HG02852 (cell line): ENCODE measurements at regions not wholly inside any gene's neighbourhood (a gene's known extent, or its start where the extent isn't known, plus 50 kb on each side); places are given as distances from the start of the nearest gene placed in this dataset.

Source experiments
- ATAC-seq: cut with Tn5 transposase; IDR thresholded peaks from one replicate; pipeline ENCODE4 v1.9.1; 2021; ENCODE audit warnings: mild to moderate bottlenecking, moderate library complexity; ENCODE audit not compliant: unreplicated experiment

DNA sequence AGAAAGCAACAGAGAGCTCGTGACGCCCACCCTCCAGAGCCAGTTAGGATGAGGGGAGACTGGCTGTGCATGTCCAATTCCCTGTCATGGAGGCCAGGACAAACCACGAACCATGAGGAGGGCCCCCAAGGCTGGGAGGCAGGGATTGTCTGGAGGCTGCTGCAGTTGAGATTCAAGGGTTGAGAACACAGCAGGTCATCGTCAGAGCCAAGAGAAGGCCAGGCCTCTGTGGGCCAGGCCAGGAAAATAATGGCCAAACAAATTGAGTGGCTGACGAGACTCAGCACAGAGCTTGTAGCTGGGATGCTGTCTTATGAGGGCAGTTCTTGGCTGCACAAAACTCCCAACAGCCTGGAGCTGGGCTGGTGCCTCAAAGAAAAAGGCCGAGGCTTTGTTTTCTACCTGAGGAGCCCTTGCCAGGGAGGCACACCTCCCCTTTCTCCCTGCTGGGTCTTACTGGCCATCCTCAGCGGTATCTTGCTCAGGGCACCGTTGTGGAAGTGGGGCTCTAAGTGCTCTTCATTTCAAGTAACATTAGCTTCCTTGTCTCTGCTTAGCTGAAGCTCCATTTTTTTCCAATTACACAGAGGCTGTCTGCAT is 665.9 kb downstream of the BCL11B start:
- ATAC-seq = no peak

- ATAC-seq = no peak
Observed at GRCh38 chr14:98606816-98607215, 665.2 kb downstream of the BCL11B start.

DNA sequence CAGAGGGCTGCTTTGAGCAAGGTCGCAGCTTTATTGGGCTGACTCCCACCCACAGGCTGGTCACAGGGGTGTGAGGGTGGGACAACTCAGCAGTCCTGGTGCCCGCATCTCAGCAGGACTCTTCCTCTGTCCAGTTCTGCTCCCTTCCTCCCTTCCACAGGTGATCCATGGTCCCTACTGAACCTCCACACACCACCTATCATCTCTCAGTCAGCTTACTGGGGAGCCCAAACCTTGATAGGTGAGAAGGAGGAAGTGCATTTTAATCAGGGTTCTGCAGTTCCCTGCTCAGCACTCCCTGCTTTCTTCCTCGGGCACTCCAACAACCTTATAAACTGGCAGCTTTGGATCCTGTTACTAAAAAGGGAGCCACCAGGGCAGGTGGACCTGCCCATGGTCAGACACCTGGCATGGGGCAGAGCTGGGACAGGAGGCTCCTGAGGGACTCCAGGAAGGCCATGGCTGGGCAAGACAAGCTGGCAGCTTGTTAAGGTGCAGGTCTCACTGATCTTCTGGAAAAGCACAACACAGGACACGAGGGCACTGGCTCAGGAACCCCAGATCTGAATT is 664.6 kb downstream of the BCL11B start:
- ATAC-seq = no peak

DNA sequence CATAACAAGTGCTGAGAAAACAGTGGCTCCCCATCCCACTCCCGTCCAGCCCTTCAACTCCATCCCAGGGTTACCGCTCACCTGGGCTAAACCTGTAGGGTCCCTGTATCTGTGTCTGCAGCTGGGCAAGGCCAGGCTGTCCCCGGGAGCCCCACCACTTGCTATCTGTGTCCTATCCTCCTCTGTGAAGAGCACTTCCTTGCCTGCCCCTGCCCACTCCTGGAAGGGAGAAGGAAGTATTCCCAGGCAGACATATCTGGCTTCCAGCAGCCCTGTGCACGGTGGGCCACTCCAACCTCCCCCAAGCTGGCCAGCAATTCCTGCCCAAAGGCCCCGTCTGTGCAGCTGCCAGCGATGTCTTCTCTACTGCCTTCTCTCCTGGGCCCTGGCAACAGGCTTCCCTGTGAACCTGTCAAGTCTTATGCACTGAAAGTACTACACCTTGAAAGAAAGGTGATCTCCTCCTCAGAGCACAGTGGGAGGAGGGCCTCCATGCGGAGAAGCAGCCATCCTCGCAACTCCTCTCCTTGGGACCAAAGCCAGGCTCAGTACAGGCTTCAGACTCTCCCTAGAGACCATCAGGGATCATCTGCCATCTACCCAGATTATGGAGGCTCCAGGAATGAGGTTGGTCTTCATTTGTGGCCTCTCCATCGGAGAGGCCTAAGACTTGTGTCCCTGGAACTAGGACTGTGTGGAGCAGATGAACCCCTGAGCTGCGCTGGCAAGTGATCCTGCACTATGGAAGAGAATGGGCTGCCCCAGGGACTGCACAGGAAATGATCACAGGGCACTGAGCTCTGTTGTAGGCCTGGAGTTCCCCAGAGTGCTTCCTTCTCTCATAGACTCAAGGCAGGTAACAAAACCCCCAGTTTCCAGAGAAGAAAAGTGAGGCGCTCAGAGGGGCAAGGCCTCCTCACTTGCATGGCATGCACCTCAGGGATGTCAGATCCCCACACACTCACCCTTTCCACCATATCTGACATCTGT is 663.6 kb downstream of the BCL11B start:
- no peak for ATAC-seq

DNA sequence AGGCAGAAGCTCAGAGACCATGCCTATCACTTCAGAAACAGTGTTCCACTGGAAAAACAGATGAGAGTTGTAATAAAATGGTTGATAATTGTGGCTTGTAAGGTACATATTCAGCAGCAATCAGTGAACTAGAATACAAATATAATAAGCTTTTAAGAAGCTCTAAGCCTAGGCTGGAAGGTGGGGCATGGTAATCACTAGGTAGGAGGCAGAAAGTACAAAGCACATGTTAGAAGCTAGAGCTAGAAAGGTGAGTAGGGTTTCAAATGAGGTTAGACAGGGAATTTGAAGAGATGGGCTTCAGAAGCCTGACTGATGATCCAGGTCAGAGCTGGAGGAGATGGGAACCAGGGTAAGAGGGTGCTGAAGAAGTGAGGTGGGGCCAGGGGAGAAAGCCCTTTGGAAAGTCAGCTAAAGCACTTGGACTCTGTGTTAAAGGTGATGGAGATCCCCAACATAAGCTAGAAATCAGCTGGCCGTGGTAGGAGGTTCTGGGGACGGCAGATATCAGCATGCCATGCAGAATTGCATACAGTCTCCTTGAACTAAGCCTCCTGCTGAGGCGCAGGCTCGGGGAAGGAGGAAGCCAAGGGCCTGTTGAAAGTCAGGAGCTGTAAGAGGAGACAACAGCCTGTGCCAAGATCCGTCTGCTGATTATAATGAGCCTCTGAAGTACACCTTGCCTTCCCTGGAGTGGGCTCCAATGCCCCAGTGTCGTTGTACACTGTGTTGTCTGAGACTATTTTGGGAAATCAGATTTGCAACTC is 659.4 kb downstream of the BCL11B start:
- no peak for ATAC-seq

- no peak for ATAC-seq
Observed at GRCh38 chr14:98614741-98615140, 657.3 kb downstream of the BCL11B start.

DNA sequence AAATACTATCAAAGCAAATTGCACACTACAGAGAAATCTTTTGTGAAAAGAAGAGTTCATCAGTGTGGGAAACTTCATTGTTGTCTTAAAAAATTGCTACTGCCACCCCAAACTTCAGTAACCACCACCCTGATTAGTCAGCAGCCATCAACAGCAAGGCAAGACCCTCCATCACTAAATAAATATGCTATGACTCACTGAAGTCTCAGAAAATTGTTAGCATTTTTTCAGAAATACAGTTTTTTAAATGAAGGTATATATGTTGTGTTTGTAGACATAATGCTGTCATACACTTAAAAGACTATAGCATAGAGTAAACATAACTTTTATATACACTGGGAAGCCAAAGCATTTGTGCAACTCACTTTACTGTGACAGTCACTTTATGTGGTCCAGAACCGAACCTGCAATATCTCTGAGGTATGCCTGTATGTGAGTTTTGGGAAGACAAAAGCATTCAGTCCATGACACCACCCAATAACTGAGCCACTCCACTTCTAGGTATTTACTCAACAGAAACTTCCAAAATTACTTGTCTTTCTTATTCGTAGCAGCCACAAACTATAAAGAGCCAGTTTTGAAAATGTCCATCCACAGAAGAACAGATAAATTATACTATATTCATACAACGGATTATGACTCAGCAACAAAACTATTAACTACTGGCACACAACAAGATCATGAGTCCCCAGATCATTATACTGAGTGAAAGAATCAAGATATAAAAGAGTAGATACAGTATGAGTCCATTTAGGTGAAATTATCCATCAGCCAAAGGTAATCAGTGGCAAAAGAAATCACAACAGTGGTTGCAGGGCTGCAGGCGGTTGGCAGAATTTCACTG is 649.6 kb downstream of the BCL11B start:
- no peak for ATAC-seq

DNA sequence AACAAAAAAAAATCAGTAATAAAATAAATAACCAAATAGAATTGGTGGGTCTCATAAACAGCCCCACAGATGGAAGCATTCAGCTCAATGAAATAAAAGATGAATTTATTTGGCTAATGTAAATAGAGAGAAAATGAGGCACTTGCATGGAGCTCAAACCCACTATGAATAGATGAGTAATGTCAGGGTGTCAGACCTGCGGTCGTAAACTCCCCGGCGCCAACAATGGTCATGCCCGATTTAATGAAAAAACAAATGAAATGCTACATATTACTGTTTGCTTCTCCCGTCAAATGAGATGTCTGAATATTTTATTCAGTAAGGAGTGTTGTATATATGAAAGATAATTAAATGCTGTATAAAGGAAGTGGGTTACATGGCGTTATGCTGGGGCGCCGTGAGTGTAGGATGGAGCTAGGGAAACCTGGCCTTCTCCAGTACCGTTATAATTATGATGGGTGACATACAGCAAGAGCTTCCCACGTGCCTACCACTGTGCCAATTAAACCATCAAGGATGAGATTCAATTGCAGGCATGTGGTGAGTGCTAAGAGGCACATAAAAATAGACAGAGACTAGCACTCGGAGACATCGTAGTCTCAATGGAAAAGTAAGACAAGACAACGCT is 648.1 kb downstream of the BCL11B start:
- ATAC-seq = no peak

DNA sequence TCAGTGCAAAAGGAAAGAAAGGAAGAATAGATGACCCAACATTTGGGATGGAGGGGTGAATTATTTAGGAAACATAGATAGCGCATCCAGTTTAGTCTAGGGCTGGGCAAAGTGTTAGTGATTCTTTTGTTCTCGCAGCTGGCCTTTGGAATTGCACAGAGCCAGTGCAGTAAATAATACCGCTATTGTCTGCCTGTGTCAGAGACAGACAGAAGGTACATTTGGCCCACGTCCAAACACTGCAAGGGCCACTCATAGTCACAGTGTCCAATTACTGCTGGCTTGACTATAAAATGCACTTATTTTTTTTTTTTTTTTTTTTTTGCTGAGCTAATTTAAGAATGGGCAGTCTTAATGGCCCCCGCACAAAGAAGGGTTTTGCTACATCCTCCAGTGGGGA is 638.6 kb downstream of the BCL11B start:
- ATAC-seq = no peak

DNA sequence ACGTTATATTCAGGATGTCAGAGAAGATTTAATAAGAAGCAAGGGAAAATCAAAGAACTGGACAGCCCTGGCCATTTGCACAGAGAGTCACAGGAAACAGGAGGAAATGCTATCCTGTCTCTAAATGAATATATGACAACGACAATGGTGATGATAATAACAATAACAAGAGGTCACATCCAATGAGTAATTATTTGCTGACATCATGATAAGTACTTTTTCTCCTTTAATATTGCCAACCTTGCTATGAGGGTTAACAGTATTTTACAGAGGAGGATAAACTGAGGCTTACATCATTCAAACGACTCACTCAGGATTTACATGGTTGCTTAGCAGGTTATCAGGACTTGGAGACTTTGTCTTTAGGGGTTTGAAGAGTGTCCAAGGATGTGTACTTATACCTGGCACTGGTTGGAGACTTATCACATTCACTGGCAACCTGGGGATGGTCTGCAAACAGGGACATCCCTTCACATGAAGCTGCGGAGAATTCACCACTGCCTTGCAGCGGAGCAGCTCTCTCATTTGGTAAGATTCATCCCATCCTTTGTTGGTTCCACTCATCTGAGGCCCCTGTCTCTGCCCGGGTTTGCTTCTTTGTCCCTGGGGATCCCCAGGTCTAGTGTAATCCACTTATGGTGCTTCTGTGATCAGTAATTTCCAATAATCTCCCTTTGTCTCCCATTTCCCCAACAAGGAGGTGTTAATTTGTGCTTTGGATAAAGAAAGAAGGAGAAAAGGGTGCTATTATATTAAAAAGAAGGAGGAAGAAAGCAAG is 637.8 kb downstream of the BCL11B start:
- no peak for ATAC-seq

GRCh38 chr14:98638366-98638765 is 633.6 kb downstream of the BCL11B start:
- ATAC-seq = no peak

GRCh38 chr14:98647754-98648153 is 624.2 kb downstream of the BCL11B start:
- ATAC-seq = no peak

DNA sequence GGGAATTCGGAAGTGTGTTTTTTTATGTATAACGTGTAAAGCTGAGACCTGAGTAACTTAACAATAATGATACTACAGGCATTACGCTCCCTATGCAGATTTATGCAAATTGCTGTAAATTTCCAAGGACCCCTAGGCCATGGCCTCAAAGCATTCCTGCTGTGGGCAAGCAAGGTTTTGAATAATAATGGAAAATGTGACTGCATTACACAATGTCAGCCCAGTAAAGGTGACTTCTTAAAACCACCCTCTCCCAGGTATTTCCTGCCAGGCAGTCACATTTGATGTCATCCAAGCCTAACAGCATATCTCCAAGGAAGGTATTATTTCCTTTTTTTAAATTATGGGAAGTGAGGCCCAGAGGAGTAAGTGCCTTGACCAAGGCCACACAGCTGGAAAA is 621.0 kb downstream of the BCL11B start:
- ATAC-seq = no peak

DNA sequence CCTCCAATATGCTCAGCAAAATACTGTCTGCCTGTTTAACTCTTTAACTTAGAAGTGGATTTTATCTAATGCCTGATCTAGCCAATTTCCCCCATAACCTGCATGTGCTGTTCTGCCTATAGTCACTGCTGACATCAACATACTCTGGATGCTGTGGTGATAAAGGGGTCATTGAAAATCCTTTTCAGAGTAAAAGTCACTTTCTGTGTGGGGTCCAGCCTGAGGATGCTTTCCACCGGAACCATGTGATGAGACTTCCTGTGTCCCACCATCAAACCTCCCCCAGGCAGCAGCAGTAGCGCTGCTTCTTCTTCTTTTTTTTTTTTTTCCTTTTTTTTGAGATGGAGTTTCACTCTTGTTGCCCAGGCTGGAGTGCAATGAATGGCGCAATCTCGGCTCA is 607.0 kb downstream of the BCL11B start:
- no peak for ATAC-seq

- ATAC-seq = no peak
Observed at GRCh38 chr14:98666545-98666944, 605.5 kb downstream of the BCL11B start.

DNA sequence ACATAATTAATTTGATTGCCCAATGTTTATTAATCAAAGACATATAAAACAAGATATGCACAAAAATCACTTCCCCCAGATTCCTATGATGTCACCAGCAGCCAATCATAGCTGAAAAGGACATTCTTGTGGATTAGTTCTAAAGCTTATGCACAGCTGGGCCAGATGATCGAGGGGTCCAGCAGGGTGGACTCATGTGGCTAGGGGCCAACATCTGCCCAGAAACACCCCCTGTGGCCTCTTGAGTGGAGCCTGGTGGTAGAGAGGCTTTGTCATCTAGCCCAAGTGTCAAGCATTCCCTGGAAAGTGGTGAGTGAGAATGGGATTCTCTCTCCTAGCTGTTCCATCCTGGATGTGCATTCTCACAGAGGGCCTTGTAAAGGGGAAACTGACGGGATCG is 590.0 kb downstream of the BCL11B start:
- no peak for ATAC-seq

GRCh38 chr14:98682726-98683125 is 589.3 kb downstream of the BCL11B start:
- ATAC-seq = no peak

DNA sequence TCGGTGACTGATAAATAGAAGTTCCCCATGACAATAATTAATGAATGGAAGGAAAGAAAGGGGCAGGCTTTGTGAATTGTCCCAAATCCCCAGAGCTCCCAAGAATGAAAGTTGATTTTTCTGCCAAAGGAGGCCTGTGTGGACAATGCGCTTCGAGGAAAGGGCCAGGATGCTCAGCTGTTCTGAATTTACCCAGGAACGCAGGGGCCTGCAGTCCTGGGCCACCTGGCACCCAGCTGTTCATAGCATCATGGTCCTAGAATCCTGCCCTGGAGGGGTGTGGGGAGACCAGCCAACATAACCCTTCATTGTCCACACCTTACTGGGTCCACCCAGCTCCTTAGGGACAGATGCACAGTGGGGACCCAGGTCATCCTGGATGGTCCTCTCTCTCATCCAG is 587.5 kb downstream of the BCL11B start:
- ATAC-seq = no peak

GRCh38 chr14:98685725-98686124 is 586.3 kb downstream of the BCL11B start:
- no peak for ATAC-seq
